Dedifferentiated amniotic fluid mesenchymal stem cell (primary cell): ENCODE measurements at regions not wholly inside any gene's neighbourhood (a gene's known extent, or its start where the extent isn't known, plus 50 kb on each side); places are given as distances from the start of the nearest gene placed in this dataset.
A peak's percentile ranks its signal among the peaks of the same experiment; 100 is the strongest.

ENCODE experiments used
- DNase-seq: peaks from one replicate; pipeline ENCODE4 v3.0.0-alpha.2; 2016; ENCODE audit errors: extremely low spot score

- no peak for DNase-seq
Observed at GRCh38 chr1:60987904-60988303, 94.5 kb upstream of the NFIA start.

DNA sequence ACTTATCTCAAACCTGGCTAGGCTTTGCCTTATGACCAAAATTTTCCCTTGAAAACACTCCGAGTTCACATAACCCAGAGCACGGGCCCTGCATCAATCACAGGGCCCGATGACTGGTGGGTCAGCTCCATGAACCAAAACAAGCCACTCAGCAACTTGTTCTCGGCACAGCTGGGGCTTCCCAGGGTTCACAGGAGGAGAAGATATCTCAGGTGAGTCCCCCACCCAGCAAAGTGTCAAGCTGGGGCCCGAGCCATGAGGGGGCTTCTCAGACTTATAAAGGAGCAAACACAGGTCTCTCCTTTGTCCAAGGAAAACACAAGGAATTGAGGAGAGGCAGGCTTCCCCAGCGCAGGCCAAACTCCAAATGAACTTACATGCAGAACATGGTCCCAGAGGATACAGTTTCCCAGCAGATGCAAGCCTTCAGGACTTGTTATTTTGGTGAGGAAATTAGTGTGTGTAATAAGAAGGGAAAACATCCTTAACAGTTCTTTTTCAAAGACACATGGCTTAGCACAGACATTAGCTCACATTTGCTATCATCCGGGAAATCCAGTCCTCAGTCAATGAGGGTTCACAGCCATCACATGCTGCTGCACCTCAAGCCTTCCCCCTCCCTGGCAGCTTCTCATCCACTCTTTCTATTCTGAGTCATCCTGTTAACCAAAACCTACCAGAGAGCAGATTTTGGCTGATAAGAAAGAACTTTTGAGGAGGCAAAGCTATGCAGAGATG, 98.1 kb upstream of the NFIA start:
- DNase-seq: no peak

- no peak for DNase-seq
Observed at GRCh38 chr1:60983701-60984061, 98.7 kb upstream of the NFIA start.

GRCh38 chr1:60982539-60982938, 99.8 kb upstream of the NFIA start:
- DNase-seq: no peak

- DNase-seq: no peak
Observed at GRCh38 chr1:60981357-60981756, 101.0 kb upstream of the NFIA start.

DNA sequence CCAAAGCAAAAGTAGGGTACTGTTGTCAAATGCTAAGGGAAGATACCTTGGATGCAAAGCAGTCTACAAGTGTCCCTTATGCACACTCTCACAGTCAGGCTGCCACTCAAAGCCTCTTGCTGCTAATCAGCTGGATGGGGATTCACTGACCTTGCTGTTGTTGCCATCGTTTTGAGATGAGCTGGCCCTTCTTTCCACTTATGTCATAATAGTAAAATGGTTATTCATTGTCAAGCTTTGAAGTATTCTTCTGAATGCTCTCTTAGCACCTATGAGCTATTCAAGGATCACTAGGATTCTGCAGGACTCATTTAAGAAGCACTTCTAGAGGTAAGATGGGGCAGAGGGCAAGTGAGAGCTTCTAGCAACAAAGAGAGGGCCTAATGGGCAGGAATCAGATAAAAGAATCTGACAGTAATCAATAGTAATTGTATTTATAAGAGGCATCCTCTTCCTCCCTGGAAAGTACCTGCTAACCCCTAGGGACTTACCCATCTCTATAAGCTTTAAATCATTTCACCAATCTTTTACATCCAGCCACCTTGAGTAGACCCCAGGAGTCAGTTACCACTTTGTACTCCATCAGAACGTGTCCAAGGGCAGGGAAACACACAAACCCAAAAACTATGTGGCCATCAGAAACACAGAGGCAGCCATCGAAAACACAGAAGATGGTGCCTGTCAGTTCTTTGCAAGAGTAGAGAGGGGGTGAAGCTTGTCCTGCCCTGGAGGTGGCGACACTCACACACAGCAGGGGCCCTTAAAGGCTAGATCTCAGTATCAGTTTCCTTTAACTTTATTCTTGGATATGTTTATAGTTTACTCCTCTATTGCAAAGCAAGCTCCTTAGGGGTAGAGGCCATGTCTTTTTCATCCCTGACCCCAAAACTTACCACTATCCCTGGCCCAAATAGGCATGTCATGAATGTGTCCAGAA, 103.7 kb upstream of the NFIA start:
- no peak for DNase-seq

- DNase-seq: no peak
Observed at GRCh38 chr1:60977661-60978060, 104.7 kb upstream of the NFIA start.

- no peak for DNase-seq
Observed at GRCh38 chr1:60974524-60975372, 107.6 kb upstream of the NFIA start.

DNA sequence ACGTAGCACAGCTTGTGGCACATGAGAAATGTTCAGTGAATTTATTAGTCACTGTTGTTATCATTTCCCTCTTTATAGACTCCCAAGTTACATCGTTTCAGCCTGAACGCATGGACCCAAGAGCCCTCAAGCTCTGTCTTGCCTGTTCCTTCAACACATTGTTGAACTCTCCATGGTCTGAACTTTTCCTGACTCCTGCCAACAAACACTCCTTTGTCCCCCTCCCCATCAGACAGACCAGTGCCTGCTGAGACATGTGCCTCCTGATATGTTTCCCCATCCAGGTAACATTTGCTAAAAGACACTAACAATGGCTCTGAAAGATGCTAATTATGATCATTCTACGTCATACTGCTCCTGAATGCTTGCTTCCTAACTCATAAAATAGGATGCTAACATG, 108.7 kb upstream of the NFIA start:
- DNase-seq: no peak

DNA sequence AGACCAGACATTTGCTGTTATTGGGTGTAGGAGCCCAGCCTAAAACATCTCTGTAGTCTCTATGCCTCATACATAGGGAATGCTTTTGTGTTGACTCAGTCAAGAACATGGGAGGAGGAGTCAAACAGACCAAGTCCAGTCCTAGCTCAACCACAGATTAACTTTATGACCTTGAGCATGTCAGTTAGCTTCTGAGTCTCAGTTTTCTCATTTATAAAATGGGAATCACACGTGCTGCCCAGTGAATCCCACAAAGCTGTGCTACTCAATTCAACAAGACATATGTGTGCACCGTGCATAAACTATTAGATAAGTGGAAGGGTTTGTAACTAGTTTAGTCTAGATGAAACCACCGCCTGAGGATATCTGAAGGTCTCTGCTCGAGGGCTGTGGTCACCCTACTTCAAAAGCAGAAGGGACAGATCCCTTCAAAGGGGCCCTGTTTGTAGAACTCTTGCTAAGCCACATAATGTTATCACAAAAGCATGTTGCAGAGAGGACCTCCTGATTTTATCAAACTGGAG, 109.5 kb upstream of the NFIA start:
- peak; percentile 54 for DNase-seq

DNA sequence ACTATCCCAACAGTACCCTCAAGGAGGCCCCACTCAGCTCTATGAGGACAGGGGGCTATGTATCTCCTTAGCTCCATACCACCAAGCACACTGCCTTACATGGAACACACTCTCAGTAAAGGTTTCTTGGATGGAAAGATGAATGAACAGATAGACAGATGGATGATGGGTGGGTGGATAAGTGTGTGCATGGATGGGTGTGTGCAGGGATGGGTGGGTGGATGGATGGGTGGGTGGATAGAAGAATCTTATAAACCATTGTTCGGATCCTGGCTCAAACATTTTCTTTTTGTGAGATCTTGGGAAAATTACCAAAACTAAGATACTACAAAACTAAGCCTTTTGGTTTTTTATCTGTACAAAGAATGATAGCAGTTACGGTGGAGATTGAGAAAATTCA, 111.0 kb upstream of the NFIA start:
- DNase-seq: no peak

GRCh38 chr1:60969971-60970509, 112.3 kb upstream of the NFIA start:
- DNase-seq: no peak

- no peak for DNase-seq
Observed at GRCh38 chr1:60965280-60965854, 117.0 kb upstream of the NFIA start.

DNA sequence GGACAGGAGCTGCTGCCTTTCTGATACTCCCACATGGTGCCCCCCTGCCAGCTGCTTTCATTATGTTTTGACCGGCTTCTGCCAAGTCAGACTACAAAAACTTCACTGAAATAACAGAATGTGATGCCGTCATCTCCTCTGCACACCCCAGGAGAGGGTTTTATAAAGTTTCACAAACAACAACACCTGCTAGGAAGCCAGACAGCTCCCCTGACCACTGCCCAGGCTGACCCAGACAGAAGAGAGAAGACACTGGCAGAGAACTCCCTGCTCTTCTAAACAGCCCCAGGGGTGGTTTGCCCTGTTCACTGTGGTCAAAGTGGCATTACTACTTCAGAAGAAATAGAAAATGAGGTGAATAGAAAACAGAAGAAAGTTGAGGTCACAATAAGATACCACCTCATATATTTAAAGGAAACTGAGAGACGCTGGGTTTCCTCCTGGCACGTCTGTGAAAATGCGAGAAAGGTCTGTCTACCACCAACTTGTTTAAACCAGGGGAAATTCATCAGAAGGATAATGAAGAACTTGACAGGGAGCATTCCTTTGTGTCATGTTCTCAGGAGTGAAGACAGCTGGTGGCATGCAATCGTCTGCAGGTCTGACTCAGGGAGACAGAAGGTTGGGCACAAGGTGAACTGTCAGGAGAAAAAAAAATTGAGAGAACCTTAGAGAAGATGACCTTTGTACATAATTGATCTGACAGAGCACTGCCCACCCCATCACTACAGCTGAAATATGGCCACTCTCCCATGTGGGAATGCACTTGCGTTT, 119.0 kb upstream of the NFIA start:
- no peak for DNase-seq

GRCh38 chr1:60960891-60961461, 121.4 kb upstream of the NFIA start:
- no peak for DNase-seq

DNA sequence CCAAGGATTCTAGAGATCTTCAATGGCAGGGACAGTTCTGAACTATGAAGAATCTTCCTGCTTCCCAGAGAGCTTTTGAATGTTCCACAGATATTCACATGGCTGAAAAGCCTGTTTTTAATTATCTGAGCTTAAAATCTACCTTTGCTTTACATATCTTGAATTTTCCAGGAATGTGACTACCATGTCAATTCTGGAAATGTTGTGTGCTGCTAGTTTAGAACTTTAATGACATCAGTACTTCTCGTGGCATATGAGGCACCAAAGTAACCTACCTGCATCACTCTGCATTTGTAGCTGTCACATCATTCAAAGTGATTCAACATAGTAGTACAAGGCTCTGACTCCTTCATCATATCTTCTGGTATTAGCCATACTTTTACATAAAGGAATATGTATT, 122.7 kb upstream of the NFIA start:
- no peak for DNase-seq

- no peak for DNase-seq
Observed at GRCh38 chr1:60958001-60958400, 124.4 kb upstream of the NFIA start.

DNA sequence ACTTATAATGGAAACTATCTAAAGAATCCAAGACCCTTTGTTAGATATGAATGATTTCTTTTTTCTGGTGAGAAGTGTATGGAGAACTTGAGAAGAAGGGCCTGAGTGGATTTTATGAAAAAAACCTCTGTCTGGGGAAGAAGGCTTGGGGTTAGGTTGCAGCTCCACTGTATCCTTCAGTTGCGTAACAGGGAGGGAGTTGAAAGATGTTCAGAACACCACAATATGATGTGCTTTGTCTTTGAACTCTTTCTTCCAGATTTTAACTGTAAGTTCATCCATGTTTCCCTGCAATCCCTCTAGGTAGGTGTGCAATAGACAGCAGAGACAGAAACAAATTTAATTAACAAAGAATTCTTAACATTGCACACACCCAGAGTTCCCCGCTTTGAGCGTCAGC, 125.8 kb upstream of the NFIA start:
- DNase-seq: no peak

- no peak for DNase-seq
Observed at GRCh38 chr1:60952612-60953111, 129.7 kb upstream of the NFIA start.
